Endothelial cell of umbilical vein (primary cell): ENCODE measurements at regions not wholly inside any gene's neighbourhood (a gene's known extent, or its start where the extent isn't known, plus 50 kb on each side); places are given as distances from the start of the nearest gene placed in this dataset.

ENCODE experiments used
- BruUV-seq: library from RNA; stranded (reverse); fragments of 400-500 nt; replicated peaks from 2 replicates; lab custom pipeline; 2021; lab: Mats Ljungman, UMichigan
- CTCF ChIA-PET: fragments of 300-600, 350-600 bp; sonication (Branson Sonifier 250); formaldehyde crosslinking; loops from one replicate; lab custom pipeline; 2021; ENCODE audit warnings: antibody characterized with exemption, inconsistent platforms; lab: Charles Lee
- POLR2A ChIA-PET: fragments of 300-600, 350-600 bp; sonication (Branson Sonifier 250); formaldehyde crosslinking; loops from one replicate; lab custom pipeline; 2021; ENCODE audit warnings: antibody characterized with exemption, inconsistent platforms; lab: Charles Lee
- DNase-seq: peaks from one replicate; pipeline ENCODE4 v3.0.0-alpha.2; 2011; ENCODE audit warnings: low read depth, low spot score
- FAIRE-seq: peaks from 2 replicates; lab custom pipeline; 2011; peaks lifted over from hg19 to GRCh38; lab: Jason Lieb, UNC
- H2AFZ ChIP-seq: 2 replicates; pipeline ENCODE4 v1.6.0; 2012; ENCODE audit warnings: low read depth, low read length, control low read depth, inconsistent platforms
- H3K27ac ChIP-seq: 2 replicates; pipeline ENCODE4 v1.5.1; 2011; ENCODE audit warnings: low read depth, mild to moderate bottlenecking, control low read depth, low read length, moderate library complexity; ENCODE audit not compliant: insufficient read depth
- H3K27me3 ChIP-seq, 2 experiments: 2 replicates each; pipeline versions ENCODE4 v1.6.0 to v1.6.1; 2011; ENCODE audit warnings: low read length in 2 of 2, mixed read lengths in 1 of 2; ENCODE audit not compliant: control insufficient read depth in 2 of 2, insufficient read depth in 2 of 2
- H3K36me3 ChIP-seq, 2 experiments: 2 replicates in 1 of 2; 3 replicates in 1 of 2; pipeline ENCODE4 v1.5.1; 2011; ENCODE audit warnings: low read length in 2 of 2, mild to moderate bottlenecking in 1 of 2, moderate library complexity in 1 of 2; ENCODE audit not compliant: control insufficient read depth in 2 of 2, insufficient read depth in 2 of 2; ENCODE audit errors: extremely low read depth in 1 of 2
- H3K4me1 ChIP-seq: 3 replicates; pipeline ENCODE4 v1.5.1; 2011; ENCODE audit warnings: mild to moderate bottlenecking, low read length; ENCODE audit not compliant: control insufficient read depth, insufficient read depth; ENCODE audit errors: extremely low read depth
- H3K4me2 ChIP-seq: 2 replicates; pipeline ENCODE4 v1.6.1; 2011; ENCODE audit warnings: low read length, control low read depth, mixed read lengths; ENCODE audit not compliant: insufficient read depth
- H3K4me3 ChIP-seq, 3 experiments: fragments of 200-600 bp in 1 of 3; sonication (generic), shearing (Covaris generic) in 1 of 3; replicated peaks in 1 of 3; 2 replicates each; pipeline ENCODE4 v1.5.1; 2011 to 2016; ENCODE audit warnings: control low read depth in 3 of 3, low read length in 3 of 3, mild to moderate bottlenecking in 2 of 3, inconsistent platforms in 1 of 3, low read depth in 1 of 3, moderate library complexity in 1 of 3; ENCODE audit not compliant: insufficient read depth in 1 of 3
- H3K79me2 ChIP-seq: 2 replicates; pipeline ENCODE4 v1.6.0; 2012; ENCODE audit warnings: low read length, inconsistent platforms; ENCODE audit not compliant: control insufficient read depth, insufficient read depth
- H3K9ac ChIP-seq: replicated peaks from 2 replicates; pipeline ENCODE3; 2011; ENCODE audit warnings: low read length, control low read depth; ENCODE audit not compliant: insufficient read depth; ENCODE audit errors: extremely low read depth
- H3K9me1 ChIP-seq: replicated peaks from 3 replicates; pipeline ENCODE4 v1.6.0; 2011; ENCODE audit warnings: mild to moderate bottlenecking, low read length; ENCODE audit not compliant: control insufficient read depth, insufficient read depth; ENCODE audit errors: extremely low read depth
- H3K9me3 ChIP-seq: replicated peaks from 2 replicates; pipeline ENCODE4 v1.5.1; 2012; ENCODE audit warnings: low read length, inconsistent platforms; ENCODE audit not compliant: control insufficient read depth, insufficient read depth
- H4K20me1 ChIP-seq: replicated peaks from 2 replicates; pipeline ENCODE3; 2011; ENCODE audit warnings: mild to moderate bottlenecking, low read length; ENCODE audit not compliant: control insufficient read depth, insufficient read depth; ENCODE audit errors: extremely low read depth
- CTCF ChIP-seq, 2 donors: IDR thresholded peaks; 1 replicate in 1 of 2; 2 replicates in 1 of 2; pipeline ENCODE4 v1.5.1; 2011; ENCODE audit warnings: low read length in 2 of 2, mild to moderate bottlenecking in 2 of 2, moderate library complexity in 2 of 2, control low read depth in 1 of 2, inconsistent platforms in 1 of 2, low read depth in 1 of 2; ENCODE audit not compliant: insufficient read depth in 1 of 2; ENCODE audit errors: extremely low read depth in 1 of 2
- EZH2 ChIP-seq: IDR thresholded peaks from 2 replicates; pipeline ENCODE4 v1.6.1; 2012; ENCODE audit warnings: borderline replicate concordance, low read depth, mild to moderate bottlenecking, moderate library complexity, low read length, inconsistent platforms; ENCODE audit not compliant: severe bottlenecking
- FOS ChIP-seq: IDR thresholded peaks from 2 replicates; pipeline ENCODE4 v1.6.1; 2011; ENCODE audit warnings: mild to moderate bottlenecking, low read length, moderate library complexity, borderline replicate concordance; ENCODE audit not compliant: insufficient read depth
- GATA2 ChIP-seq: IDR thresholded peaks from 2 replicates; pipeline ENCODE4 v1.7.0; 2011; ENCODE audit warnings: low read depth, mild to moderate bottlenecking, moderate library complexity, mixed read lengths, low read length; ENCODE audit not compliant: insufficient read length, insufficient read depth
- JUN ChIP-seq: IDR thresholded peaks from 2 replicates; pipeline ENCODE4 v1.6.1; 2011; ENCODE audit warnings: borderline replicate concordance, low read depth; ENCODE audit not compliant: insufficient read length, insufficient read depth
- MYC ChIP-seq: IDR thresholded peaks from one replicate; pipeline ENCODE4 v1.6.1; 2011; ENCODE audit warnings: mild to moderate bottlenecking, low read depth, low read length
- POLR2A ChIP-seq: IDR thresholded peaks from 2 replicates; pipeline ENCODE4 v1.6.1; 2012; ENCODE audit warnings: low read depth, mild to moderate bottlenecking, control low read depth, low read length
- dilution Hi-C: fragments of 300-500 bp; cut with MboI; formaldehyde crosslinking; loops from one replicate; pipeline ENCODE4 v1.15.0; 2019; ENCODE audit warnings: low sequenced_read_pairs; ENCODE audit not compliant: extremely low pct_ligation_motif_present
- intact Hi-C: fragments of 100-400 bp; cut with micrococcal nuclease; formaldehyde crosslinking; loops from one replicate; pipeline ENCODE4 v1.10.0; 2022
- TF ChIP-seq, protein P1 (sequence below): IDR thresholded peaks from 2 replicates; pipeline ENCODE4 v1.6.1; 2011; ENCODE audit not compliant: insufficient read depth, insufficient read length

DNA sequence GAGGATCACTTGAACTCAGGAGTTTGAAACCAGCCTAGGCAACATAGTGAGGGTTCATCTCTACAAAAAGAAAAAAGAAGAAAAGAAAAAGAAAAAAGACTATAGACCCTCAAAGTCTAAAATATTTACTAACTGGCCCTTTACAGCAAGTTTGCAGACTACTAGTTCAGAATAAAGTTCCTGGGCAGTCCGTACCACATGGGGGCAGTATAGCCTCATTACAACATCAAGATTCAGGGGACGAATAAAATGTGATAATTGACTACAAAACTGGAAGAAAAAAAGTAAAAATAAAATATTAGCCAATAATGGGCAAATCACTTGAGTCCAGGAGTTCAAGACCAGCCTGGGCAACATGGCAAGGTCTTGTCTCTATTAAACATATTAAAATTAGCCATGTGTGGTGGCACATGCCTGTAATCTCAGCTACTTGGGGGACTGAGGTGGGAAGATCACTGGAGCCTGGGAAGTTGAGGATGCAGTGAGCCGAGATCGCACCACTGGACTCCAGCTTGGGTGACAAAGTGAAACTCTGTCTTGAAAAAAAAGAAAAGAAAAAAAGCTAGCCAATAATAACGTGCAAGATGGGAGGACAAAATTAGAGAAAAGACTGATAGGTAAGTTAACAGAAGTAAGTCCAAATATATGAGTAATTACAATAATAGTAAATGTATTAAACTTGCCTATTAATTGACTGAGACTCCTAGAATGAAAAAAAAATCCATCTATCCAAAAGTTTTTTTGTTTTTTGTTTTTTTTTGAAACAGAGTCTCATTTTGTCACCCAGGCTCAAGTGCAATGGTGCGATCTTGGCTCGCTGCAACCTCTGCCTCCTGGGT lies 129.4 kb upstream of the SEC14L1 start:
- dilution Hi-C loops, result no loop called here
- Histone ChIP-seq H3K4me2 (no peak overlapping the region), H3K9me1 (no peaks in the 10 kb centered on the region), H3K4me1 (no peaks in the 10 kb centered on the region), H4K20me1 (no peaks in the 10 kb centered on the region), H3K79me2 (no peaks in the 10 kb centered on the region), H3K36me3 (no peaks in the 10 kb centered on the region), H3K4me3 (no peak overlapping the region), H3K27ac (no peak overlapping the region), H3K9ac (no peak overlapping the region), H3K9me3 (peaks cover 2% of the 10 kb centered on the region), H2AFZ (no peak overlapping the region), H3K27me3 (peaks cover 3 to 6% of the 10 kb centered on the region in 2 experiments)
- ChIA-PET CTCF (interaction anchor here (0.6 to 8.7 kb wide), 7 partner anchors 39 to 471 kb away, joined by 3 to 116 read pairs (median 7); partner anchors contain the start of gene MGAT5B), POLR2A (no interaction called here)
- intact Hi-C loops, result loop anchor here (1.0 to 2.0 kb wide), 4 partner anchors 45 to 236 kb away; partner anchors contain the start of gene MGAT5B
- DNase-seq (peak; percentile 53), FAIRE-seq (peak; percentile 90)
- TF ChIP-seq FOS (no peak), EZH2 (no peak), CTCF (IDR thresholded peaks at IDR 0.05; ENCODE audit: extremely low read depth in 1 of 2, insufficient read depth in 1 of 2, low read depth in 1 of 2, low read length in 2 of 2) (peak; percentile 50 to 56)
- no TSS peak for BruUV-seq

GRCh38 chr17:77018504-77018903 lies 122.3 kb upstream of the SEC14L1 start:
- H3K36me3 ChIP-seq, result no peaks in the 10 kb centered on the region
- H3K79me2 ChIP-seq, result no peaks in the 10 kb centered on the region
- TF ChIP-seq GATA2 (no peak), EZH2 (no peak), CTCF (IDR thresholded peaks at IDR 0.05; ENCODE audit: extremely low read depth in 1 of 2, insufficient read depth in 1 of 2, low read depth in 1 of 2, low read length in 2 of 2) (no peak), MYC (no peak), POLR2A (no peak), JUN (no peak), FOS (no peak)
- TF ChIP-seq, protein P1, sequence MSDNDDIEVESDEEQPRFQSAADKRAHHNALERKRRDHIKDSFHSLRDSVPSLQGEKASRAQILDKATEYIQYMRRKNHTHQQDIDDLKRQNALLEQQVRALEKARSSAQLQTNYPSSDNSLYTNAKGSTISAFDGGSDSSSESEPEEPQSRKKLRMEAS, result no peak
- ChIA-PET CTCF (no interaction called here), POLR2A (no interaction called here)
- H3K4me1 ChIP-seq, result no peaks in the 10 kb centered on the region
- H3K9ac ChIP-seq, result no peak overlapping the region
- no peaks in the 10 kb centered on the region for H3K9me1 ChIP-seq
- H3K27ac ChIP-seq, result no peak overlapping the region
- no peak for FAIRE-seq
- dilution Hi-C loops (no loop called here), intact Hi-C loops (no loop called here)
- no peaks in the 10 kb centered on the region for H3K9me3 ChIP-seq
- H2AFZ ChIP-seq, result no peak overlapping the region
- no peak overlapping the region for H3K4me3 ChIP-seq
- DNase-seq, result no peak
- no TSS peak for BruUV-seq
- H4K20me1 ChIP-seq, result no peaks in the 10 kb centered on the region
- no peak overlapping the region for H3K4me2 ChIP-seq
- H3K27me3 ChIP-seq, result peaks cover 5 to 6% of the 10 kb centered on the region in 2 experiments
